ENCODE measurements at regions not wholly inside any gene's neighbourhood (a gene's known extent, or its start where the extent isn't known, plus 50 kb on each side); places are given as distances from the start of the nearest gene placed in this dataset.

- no TSS peak for BruUV-seq (replicated peaks)
- CTCF ChIA-PET (ENCODE audit: low intra/inter-chr PET ratio): no interaction called here
Observed at GRCh38 chr11:104637662-104638170, 260.5 kb downstream of the CASP12 start.

More at GRCh38 chr11:104637662-104638170, 260.5 kb downstream of the CASP12 start:
- FAIRE-seq (no peak), DNase-seq (ENCODE audit: extremely low read depth in 1 of 4, low spot score in 3 of 4) (no peak), ATAC-seq (no peak)
- H3K27me3 ChIP-seq (ENCODE audit: control insufficient read depth in 2 of 2, insufficient read depth in 2 of 2, low read length in 2 of 2): no peaks in the 10 kb centered on the region
- in situ Hi-C loops (cut with MboI) (no loop called here), intact Hi-C loops (cut with micrococcal nuclease) (no loop called here)
- no peaks in the 10 kb centered on the region for H3K9me3 ChIP-seq (replicated peaks; ENCODE audit: control insufficient read depth, insufficient read depth, low read depth, low read length)
- H3K79me2 ChIP-seq (ENCODE audit: control insufficient read depth, insufficient read depth, low read length): no peaks in the 10 kb centered on the region
- H3K9ac ChIP-seq (ENCODE audit: insufficient read depth in 1 of 2, low read depth in 2 of 2, low read length in 2 of 2): no peak overlapping the region
- TF ChIP-seq ZNF785 (CRISPR knock-in tag; IDR thresholded peaks at IDR 0.05) (no peak), KLF16 (IDR thresholded peaks at IDR 0.05) (no peak), ZNF444 (CRISPR knock-in tag; IDR thresholded peaks at IDR 0.05) (no peak), ZNF212 (CRISPR knock-in tag; IDR thresholded peaks at IDR 0.05) (no peak), TCF15 (CRISPR knock-in tag; IDR thresholded peaks at IDR 0.05) (no peak), NCOR1 (IDR thresholded peaks at IDR 0.05) (no peak), ZNF511 (CRISPR knock-in tag; IDR thresholded peaks at IDR 0.05) (no peak), MEF2A (IDR thresholded peaks at IDR 0.05; ENCODE audit: control insufficient read depth, low read depth, low read length) (no peak), FOXJ3 (CRISPR knock-in tag; IDR thresholded peaks at IDR 0.05) (no peak), ATF1 (CRISPR knock-in tag; IDR thresholded peaks at IDR 0.05) (no peak), ATF1 (tag; IDR thresholded peaks at IDR 0.05) (no peak), ZNF280B (CRISPR knock-in tag; IDR thresholded peaks at IDR 0.05) (no peak), GABPB1 (CRISPR knock-in tag; IDR thresholded peaks at IDR 0.05) (no peak), ZNF408 (CRISPR knock-in tag; IDR thresholded peaks at IDR 0.05; ENCODE audit: low read depth) (no peak), MIER1 (IDR thresholded peaks at IDR 0.05; ENCODE audit: low read depth) (no peak), NONO (IDR thresholded peaks at IDR 0.05; ENCODE audit: low read depth in 2 of 2, low read length in 1 of 2) (no peak), NR2F6 (CRISPR knock-in tag; IDR thresholded peaks at IDR 0.05) (no peak), CAMTA2 (CRISPR knock-in tag; conservative IDR thresholded peaks at IDR 0.05) (no peak)
- H3K27ac ChIP-seq (ENCODE audit: extremely low read depth, low read depth, low read length): no peak overlapping the region
- no peaks in the 10 kb centered on the region for H3K4me1 ChIP-seq (replicated peaks in 1 of 2; ENCODE audit: control insufficient read depth in 2 of 2, insufficient read depth in 2 of 2, low read length in 2 of 2)
- 0% methylated on average over 2 of the region's 2 CpGs for WGBS (ENCODE audit: insufficient coverage, low coverage, missing lambda C conversion rate)
- no peak overlapping the region for H3K4me3 ChIP-seq
- no peaks in the 10 kb centered on the region for H3K9me1 ChIP-seq (ENCODE audit: control insufficient read depth, insufficient read depth, low read length)
- H3K36me3 ChIP-seq (ENCODE audit: control insufficient read depth, insufficient read depth, low read length): no peaks in the 10 kb centered on the region
- no peak overlapping the region for H2AFZ ChIP-seq (ENCODE audit: low read depth, low read length)
- H3K4me2 ChIP-seq (ENCODE audit: insufficient read depth, low read length): no peak overlapping the region
- POLR2A ChIA-PET: no interaction called here
- no peaks in the 10 kb centered on the region for H4K20me1 ChIP-seq (replicated peaks; ENCODE audit: control insufficient read depth, insufficient read depth, low read length)

All from K562 (cell line).